ENCODE measurements at regions not wholly inside any gene's neighbourhood (a gene's known extent, or its start where the extent isn't known, plus 50 kb on each side); places are given as distances from the start of the nearest gene placed in this dataset. TPM values are rescaled to one million over a fixed set of nuclear protein-coding genes. Genes with fewer than 3 reads are reported as not detected.

MicroRNAs in the stretch of these regions (microRNA counts, 767-probe panel; counts per million panel counts)
- microRNA hsa-miR-1297 = not detected

Small RNA genes lying in the stretch of these regions (microRNA-seq; reads per million reads assigned to microRNA genes)
- gene MIR1297 (not detected), gene MIR5007 (not detected)

Small RNA genes lying in the stretch of these regions (small RNA-seq; reads per million reads assigned to genes)
- not detected for gene MIR5007
- not detected for gene RF02271

Measured in hepatocyte (in vitro differentiated cells).